Fibroblast of skin of right quadriceps (primary cell): ENCODE measurements at regions not wholly inside any gene's neighbourhood (a gene's known extent, or its start where the extent isn't known, plus 50 kb on each side); places are given as distances from the start of the nearest gene placed in this dataset.
A peak's percentile ranks its signal among the peaks of the same experiment; 100 is the strongest.

Experiments
- DNase-seq: peaks from one replicate; pipeline ENCODE4 v3.0.0-alpha.2; 2013

DNA sequence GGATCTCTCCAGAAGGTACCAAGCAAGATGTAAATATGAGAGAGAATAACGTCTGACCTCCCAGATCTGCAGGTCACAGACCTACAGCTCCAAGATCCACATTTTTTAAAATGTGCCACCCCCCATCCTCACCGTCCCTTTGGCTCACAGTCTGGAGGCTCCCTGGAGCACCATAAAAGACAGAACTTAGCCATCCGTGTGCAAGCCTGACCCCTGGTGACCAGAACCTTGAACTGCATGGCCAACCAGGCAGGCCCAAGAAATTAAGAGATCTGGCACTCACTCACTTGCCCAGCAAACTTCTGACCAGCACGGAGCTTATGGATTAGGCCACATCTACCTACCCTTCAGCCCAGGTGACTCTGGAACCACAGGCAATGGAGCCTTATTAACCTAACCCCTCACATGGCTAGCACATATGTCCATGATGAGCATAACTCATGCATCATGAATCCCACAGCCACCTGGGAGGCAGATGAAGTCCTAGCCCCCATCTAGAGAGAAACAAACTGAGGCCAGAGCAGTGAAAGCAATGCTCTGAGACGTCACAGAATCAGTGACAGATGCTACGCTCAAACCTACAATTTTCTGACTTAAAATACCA is 275.3 kb downstream of the UACA start:
- peak; percentile 64 for DNase-seq

DNA sequence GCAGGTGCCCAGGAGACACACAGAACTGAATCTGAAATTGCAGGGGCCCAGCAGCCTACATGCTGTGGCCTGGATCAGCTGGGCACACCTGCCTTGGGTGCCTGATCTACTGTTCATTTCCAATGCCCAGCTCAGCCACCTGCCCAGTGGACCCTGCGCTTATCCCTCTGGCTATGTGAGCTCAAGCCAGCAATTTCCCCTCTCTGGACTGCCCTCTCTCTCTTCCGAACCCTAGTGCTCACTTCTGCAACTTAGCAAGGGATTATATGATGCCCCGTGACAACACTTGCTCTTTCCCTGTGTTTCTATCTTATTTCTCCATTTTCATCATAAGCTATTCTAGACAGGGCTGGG is 276.0 kb downstream of the UACA start:
- DNase-seq, result no peak

DNA sequence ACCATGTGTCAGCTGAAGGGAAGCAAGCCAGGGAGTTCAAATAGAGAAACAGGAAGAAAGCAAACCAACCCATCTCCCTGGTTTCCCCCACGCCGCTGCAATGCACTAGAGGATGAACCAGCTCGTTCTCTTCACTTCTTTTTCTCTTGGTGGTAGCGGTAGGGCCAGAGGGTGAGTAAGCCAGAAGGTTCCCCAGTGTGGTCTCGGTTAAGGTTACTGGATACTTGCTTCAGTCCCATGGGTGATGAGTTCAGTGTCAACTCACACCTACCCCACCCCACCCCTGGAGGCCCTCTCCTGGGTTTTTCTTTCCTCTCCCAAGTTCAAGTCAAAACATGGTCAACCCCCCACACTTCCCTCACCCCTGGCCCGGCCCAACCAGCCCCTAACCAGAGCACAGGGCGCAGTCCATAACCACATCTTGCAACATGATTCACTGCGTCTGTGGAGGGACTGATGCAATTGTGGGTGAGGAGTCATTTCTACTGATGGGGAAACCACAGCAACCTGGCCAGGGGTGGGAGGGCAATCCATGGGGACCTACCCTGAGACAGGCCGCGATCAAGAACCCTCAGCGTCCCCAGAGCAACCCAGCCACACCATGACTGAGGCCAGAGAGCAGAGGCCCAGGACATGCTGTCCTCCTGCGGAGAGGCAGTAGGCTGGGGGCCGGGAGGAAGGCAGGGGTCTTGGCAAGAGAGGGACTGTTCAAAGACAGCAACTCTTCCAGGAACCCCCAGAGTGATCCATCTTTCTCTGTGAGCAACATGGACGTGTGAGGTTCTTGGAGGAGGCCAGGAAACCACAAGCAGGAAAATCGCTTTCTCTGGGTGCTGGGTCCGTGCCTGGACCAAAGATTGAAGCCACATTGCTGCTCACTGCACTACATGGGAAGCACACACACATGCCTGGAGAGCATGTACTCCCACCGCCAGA is 276.6 kb downstream of the UACA start:
- DNase-seq, result peak; percentile 94

DNA sequence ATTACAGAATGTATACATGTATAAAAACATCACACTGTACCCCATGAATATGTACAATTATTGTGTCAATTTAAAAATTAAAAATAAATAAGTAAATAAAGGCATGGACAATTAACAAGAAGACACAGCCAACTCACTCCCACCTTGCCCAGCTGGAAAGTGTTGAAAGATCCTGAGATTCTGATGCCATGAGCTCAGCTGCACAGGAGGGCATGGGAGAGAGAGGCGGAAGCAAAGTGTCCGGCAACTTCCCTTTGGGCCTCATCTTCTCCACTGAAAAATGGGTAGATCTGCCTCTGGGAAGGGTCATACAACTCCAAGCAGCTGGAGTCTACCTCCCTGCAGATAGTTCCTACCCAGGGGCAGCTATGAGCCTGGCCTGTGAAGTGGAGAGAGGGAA is 277.3 kb downstream of the UACA start:
- DNase-seq, result no peak

DNA sequence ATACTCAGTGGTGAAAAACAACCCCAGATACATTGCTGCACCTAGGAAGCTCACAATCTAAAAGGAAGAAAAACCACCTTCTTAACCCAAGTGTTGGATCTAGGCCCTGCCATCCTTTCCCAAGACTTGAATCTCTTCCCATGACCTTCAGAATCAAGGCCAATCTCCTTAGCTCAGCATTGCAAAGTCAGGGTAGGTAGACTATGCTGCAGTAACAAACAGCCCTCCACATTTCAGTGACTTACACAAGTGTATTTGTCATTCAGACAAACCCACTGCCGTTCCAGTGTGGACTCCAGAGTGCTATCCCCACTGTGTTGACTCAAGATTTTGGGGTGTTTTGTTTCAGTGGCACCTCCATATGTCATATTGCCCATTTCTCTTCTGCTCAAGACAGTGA is 278.4 kb downstream of the UACA start:
- DNase-seq, result no peak

DNA sequence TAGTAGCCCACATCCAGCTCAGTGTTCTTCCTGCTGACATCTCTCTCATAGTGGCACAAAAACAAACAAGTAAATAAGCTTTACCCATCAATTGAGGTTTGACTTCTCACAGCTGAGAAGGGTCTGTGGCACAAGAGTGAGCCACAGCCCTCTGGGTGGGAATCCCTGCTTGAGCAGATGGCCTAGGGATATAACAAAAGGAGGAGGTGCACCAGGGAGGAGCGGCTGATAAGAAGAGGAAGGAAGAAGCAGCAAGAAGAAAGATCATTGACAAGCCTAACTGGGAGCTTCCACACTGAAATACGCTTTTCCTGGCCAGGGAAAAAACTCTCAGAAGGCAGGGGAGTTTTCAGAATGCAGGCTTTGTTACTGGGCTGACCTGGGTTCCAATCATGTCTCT is 279.8 kb downstream of the UACA start:
- no peak for DNase-seq

DNA sequence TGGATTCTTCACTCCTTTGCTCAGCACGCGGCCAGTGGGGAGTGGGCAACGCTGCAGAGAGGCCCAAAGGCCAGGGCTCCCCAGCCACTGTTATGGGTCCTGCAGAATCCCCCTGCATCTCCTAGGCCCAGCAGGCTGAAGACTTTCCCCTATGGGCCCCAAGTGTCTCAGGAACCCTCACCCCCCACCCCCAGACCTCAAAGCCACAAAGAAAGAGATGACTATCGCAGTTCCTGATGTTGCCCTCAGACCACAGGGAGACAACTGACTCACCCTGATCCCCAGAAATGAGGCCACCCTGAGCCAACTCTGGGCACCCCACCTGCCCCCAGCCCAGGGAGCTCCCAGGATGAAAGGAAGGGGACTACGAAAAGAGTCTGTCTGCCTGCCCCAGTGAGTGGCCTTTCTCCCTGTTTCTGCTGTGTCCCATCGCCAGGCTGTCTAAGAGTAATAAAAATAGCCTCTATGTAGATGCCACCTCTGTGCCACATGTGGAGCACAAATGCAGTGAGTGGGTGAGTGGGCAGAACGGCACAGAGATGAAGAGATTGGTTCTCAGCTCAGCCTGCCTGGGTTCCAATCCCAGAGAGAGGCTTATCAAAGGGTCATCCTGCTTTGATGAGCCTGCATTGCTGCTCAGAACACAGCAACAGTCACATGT is 283.0 kb downstream of the UACA start:
- DNase-seq, result no peak

DNA sequence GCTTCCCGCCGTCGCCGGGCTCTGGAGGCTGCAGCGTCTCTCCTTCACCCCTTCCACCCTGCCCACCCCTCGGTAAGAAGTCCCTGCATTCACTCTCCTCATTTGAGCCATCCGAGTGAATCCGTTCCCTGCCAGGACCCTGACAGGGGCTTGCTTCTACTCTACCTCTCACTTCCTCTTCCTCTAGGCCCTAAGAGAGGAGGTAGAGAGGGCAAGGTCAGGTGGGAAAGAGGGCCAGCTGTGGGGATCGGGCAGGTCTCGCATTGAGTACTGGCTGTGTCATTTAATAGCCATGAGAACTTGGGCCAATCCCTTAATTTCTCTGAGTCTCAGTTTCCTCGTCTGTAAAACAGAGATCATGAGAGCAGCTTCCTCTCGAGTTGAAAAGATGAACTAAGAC is 283.6 kb downstream of the UACA start:
- no peak for DNase-seq

DNA sequence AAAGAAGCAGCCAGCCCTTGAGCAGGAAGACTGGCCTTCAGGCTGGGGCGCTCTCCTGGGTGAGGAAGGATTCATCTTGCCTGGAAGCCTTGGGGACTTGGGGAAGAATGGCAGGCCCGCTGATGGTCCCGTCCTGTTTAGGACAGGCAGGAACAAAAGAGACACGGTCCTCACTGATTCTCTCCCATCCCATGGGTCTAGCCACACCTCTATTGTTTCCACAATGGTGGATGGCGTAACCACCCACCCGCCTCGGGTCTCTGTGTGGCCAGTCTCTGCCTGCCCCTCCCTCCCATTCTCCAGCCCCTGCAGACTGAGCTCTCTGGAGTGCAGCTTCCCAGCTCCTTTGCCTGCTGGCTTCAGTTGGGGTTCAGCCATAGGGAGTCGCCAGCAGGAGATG is 284.3 kb downstream of the UACA start:
- DNase-seq, result no peak

DNA sequence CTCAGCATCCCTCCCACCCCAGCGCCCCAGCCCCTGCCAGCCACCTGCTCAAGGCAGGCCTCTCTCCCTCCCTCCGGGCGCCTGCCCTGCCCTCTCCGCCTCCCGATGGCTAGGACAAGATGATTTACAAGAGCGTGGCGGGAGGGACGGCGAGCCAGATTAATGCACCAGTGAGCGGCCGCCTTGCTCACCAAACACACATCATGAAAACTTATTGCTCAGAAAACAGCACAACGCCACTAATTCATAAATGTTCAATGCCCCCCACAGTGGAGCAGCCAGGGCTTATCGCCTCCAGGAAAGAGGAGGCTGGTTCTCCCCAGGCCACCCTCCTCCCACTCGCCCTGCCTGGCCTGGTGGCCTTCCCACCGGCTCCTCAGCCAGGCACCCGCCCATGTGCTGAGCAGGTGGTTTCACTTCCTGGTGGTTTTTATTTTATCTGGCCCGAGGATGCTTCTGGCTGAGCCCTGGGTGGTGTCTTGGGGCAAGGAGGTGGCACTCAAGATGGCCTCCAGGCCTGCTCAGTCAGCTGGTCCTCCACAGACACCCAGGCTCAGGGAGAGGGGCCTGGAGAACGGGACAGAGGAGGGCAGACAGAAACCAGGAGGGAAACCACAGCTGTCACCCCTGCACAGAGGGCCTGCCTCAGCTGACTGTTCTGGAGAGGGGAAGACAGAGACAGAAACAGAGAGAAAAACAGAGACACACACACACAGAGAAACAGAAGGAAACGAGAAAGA is 284.9 kb downstream of the UACA start:
- DNase-seq, result no peak

DNA sequence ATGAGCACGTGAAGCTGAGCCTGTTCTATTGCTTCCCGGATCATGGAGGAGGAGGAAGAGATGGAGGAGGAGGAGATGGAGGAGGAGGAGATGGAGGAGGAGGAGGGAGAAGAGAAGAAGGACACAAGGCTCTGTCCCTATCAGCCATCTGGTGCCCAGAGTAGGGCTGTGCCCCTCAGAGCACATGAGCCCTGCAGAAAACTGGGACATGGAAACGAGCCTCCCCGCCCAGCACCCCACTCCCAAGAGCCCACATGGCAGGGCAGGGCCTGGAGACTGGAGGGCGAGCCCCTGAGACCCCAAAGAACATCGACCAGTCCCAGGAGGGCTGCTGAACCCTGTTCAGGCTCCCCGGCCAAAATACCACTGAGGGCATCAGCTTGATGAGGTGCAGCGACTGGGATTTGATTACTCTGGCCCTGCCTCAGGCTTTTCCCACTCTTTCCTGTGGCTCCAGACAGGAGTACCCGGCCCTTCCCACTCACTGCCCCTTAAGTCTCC is 285.6 kb downstream of the UACA start:
- no peak for DNase-seq

DNA sequence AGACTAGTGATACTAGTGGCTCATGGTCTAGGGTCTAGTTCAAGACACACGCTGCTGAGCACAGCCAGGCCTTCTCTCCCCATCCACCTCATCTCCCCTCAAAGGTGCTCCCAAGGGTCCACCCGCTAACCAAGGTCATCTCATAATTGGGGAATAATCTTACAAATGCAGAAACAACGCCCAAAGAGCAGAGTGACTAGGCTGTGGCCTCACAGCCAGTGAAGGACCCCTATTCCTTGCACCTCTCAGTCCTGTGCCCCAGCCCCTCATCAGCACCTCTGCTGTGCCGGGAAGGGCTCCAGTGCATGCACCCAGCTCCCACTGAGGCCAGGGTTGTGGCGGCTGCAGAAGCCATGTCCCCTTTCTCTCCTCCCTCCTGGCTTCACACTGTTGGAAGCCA is 286.9 kb downstream of the UACA start:
- no peak for DNase-seq

DNA sequence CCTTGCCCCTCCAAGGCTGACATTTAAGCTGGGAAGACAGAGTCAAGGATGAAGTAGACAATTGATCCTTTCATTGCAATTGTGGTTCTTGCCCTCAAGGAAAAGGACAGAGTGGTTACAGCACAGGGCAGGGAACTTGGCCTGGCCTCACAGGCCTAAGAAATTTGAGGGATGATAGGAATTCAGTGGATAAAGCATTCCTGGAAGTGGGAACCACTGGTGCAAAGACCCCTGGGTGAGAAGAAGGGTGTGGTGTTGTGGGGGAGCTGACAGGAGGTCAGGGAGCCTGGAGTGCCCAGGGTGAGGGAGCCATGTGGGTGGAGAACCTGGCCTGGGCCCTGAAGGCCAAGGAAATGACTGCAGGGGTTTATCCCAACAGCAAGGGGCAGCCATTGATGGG is 287.4 kb downstream of the UACA start:
- no peak for DNase-seq

DNA sequence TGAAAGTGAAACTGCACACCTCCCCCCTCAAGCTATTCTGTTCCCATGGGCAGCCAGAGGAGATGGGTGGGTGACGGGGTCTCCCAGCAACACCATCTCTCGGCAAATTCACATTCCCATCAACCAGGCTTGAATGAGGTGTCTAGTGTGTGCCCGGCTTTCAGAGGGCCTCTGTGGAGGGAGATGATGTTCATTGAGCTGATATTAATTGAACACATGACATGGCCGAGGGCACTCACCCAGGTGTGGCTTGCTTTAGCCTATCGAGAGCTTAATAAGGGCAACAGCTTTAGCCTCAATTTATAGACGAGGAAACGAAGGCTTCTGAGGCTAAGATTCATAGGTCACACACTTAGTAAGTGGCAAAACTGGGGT is 288.0 kb downstream of the UACA start:
- DNase-seq, result no peak

DNA sequence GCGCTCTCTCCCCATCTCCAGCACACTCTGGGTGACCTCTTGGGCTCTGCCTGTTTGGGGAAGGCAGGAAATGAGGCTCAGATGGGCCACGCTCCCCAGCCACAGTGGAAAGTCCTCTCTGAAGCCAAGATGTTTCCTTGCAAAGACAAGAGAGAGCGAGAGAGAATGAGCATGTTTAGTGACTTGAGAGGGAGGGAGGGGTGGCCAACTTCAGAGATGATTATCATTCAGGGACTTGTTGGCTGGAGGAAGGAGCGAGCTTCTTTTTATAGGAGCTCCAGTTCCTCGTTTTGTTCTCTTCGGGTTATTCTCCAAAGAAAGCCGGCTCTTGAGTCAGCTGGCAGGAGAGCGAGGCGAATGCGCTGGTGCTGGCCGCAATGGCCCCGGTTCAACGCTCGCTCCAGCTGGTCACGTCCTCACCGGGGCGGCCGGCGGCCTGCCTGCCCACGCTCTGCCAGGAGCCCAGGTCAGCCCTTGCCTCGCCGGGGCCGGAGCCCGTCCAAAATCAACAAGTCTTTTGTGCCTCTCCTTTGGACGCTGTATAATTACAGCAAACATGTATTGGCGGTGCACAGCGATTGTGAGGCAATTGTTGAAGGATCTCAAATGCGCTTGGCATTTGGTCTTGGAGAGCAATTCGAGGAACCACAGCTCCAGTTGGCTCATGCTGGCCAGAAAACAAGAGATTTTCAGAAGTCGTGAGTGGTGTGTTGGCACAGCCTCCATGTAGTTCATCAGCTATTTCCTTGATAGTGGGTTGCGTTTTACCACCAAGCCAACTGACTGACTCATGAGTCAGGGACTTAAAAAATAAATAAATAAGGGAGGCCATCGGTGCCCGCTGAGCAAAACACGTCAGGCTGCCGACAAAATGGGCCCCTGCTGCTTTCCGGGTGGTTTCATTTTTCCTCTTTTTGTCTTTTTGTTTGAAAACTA is 288.6 kb downstream of the UACA start:
- DNase-seq, result peak; percentile 83

DNA sequence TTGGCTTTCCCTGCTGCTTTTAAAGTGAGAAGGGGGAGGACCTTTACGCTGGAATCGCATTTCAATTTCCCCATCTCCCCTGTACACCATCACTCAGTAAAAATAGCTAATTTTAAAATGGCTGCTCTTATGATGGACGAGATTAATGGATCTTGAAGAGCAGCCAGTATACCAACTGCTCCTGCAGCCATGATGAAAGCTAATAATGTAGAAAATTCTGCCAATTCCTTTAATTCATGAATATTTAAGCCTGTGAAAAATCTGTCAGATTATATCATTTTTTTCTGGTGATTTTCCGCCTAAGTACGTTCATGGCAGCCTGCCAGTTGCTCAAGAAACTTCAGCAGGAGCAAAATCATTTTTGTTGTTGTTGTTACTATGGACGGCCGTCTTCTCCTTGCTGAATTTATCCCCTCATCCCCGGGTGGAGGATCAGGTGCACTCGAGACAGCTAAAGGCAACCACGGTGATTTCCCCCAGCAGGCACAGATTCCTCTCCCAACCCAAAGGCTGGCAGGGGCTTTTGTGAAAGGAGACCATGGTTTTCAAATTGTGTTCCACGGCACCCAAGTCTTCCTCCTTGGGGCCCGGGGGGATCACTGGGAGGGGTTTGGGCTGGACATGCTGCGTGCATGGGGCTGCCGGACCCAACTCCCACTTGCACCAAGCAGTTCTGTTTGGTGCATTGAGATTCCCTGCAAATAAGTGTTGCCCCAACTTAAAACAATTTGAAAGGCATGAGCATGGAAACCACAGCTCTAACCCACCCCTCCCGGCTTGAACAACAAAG is 289.6 kb downstream of the UACA start:
- peak; percentile 26 for DNase-seq

DNA sequence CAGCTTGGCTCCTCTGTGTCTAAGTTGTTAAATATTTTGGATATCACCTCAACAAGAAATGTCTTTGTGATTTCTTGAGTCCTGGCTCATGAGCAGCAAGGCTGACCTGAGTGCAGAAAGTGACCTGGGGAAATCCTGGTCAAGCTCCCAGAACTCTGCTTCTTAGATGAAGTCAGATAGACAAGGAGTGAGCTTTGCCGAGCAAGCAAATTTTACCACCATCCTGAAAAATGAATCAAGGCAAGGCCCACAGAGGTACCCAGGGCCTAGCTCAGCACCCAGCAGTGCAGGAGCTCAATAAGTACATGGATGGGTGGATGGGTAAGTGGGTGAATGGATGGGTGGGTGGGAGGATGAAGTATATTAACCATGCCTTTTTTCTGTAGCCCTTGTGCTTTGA is 291.8 kb downstream of the UACA start:
- no peak for DNase-seq

DNA sequence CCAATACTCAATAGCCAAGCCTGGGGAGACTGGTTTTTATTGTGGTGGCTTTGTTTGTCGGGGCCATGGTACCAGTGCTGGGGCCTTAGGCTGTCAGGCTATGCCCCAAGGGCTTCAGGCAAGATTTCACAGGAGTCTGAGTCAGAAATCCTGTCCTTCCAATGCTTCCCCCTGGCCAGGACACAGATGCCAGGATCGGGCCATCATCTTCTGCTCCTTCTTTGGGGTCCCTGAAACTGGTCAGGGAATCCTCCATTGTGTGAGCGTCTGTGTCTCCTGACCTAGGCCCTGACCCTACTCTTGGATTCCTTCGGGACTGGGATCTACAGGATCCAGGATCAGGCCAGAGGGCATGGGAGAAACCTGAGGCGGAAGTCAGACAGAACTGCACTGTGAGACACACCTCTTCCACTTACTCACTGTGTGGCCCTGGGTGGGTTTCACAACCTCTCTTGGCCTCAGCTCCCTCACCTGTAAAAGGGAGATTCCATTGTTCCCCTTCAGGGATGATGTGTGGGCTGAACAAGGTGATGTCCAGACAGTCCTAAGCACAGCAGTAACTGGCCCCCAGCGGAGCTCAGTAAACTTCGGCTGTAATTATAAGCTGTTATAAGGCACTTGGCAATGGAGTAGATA is 292.7 kb downstream of the UACA start:
- DNase-seq, result no peak

DNA sequence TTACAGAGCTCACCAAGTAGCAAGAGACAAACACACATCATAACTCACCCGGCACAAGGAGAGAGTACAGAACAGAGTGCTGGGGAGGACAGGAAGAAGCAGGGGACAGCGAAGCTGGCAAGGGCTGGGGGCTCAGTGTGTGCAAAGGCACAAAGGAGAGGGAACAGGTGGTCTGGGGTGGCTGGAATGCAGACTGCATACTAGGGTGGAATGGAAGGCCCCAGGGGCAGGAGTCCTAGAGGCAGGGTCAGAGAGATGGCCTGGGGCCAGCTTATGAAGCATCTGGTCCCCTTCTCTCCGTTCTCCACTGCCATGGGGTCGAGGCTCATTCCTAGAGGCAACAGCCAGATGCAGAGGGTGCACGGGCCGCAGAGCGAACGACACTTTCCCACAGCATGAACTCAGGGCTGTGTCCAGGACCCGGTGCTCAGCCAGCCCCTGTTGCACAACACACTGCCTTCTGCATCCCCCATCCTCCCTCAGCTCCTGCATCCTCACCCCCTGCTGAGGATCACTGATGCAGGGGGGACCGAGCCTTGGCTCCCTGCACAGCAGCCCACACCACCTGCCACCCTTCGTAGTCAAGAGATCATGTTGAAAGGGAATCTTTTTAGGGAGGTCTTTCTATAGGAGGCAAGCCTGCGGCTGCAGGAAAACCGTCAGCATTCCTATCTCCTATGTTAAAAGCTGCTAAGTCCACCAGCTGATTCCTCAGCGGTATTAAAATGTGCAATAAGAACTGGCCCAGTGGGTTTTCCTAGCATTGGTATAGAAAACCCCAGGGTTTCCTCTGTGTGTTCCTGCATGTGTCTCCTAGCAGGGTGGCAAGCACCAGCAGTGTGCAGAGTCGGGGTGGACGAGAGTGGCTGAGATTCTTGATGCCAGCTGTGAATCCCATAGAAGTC is 293.5 kb downstream of the UACA start:
- DNase-seq, result no peak

DNA sequence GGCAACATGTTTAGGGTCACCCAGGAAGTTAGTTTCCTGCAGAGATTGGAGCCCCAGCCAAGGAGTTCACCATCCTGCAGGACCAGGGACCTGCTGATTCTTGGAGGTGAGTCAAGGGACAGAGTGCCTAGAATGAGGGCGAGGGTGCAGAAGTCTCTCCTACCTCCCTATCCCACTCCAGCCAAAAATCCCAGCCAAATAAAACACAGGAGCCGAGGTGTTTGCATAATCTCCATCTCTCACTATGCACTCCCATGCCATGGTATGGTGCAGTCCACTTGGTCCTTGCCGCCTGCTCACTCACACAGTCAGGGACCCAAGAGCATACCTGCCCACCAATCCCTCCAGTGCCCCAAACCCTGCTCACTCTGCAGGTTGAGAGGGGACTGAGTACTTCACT is 294.2 kb downstream of the UACA start:
- DNase-seq, result no peak
